ENCODE measurements at regions not wholly inside any gene's neighbourhood (a gene's known extent, or its start where the extent isn't known, plus 50 kb on each side); places are given as distances from the start of the nearest gene placed in this dataset.
A peak's percentile ranks its signal among the peaks of the same experiment; 100 is the strongest.

- H3K27me3 ChIP-seq (replicated peaks in 1 of 4; ENCODE audit: control insufficient read depth in 3 of 4, extremely low read depth in 1 of 4, insufficient read depth in 3 of 4, low read length in 3 of 4), result no peaks in the 10 kb centered on the region
- no peak overlapping the region for H4K8ac ChIP-seq (ENCODE audit: extremely low read depth, insufficient read depth, low read length)
- H3K9ac ChIP-seq (replicated peaks in 1 of 4; ENCODE audit: extremely low read depth in 1 of 4, low read depth in 3 of 4, low read length in 3 of 4), result no peak overlapping the region
- H3K4me2 ChIP-seq (ENCODE audit: insufficient read depth in 1 of 2, low read depth in 2 of 2, low read length in 2 of 2), result no peak overlapping the region
- no peak overlapping the region for H2BK20ac ChIP-seq (ENCODE audit: low read length)
- CTCF ChIA-PET (ENCODE audit: partially characterized antibody), result interaction anchor here (1.1 to 1.4 kb wide), 4 partner anchors 150 to 349 kb away, joined by 4 to 5 read pairs (median 4); no protein-coding TSS in a partner anchor
- POLR2A ChIA-PET (ENCODE audit: partially characterized antibody), result no interaction called here
- no peak overlapping the region for H2AFZ ChIP-seq (ENCODE audit: low read length)
- no peak overlapping the region for H4K5ac ChIP-seq (ENCODE audit: insufficient read length, low read depth, low read length)
- no peak overlapping the region for H3K14ac ChIP-seq (ENCODE audit: insufficient read length)
- no peak overlapping the region for H3K4ac ChIP-seq (replicated peaks; ENCODE audit: insufficient read length, low read depth, low read length)
- H3K79me2 ChIP-seq (ENCODE audit: control insufficient read depth in 1 of 2, insufficient read depth in 2 of 2, low read length in 2 of 2), result no peaks in the 10 kb centered on the region
- H2BK120ac ChIP-seq (replicated peaks; ENCODE audit: low read depth, low read length), result no peak overlapping the region
- no peak overlapping the region for H3K18ac ChIP-seq (ENCODE audit: extremely low read depth, low read length)
- no peak overlapping the region for H3K23ac ChIP-seq (ENCODE audit: insufficient read length)
- no CpG with 5 or more reads among the region's 3 CpGs for WGBS, 2 experiments (ENCODE audit: extremely low coverage in 1 of 2, insufficient coverage in 1 of 2, insufficient read length in 1 of 2, insufficient replicate concordance in 2 of 2, low coverage in 1 of 2, low lambda C conversion rate in 2 of 2, missing lambda C conversion rate in 1 of 2)
- H3K23me2 ChIP-seq (ENCODE audit: low read depth, low read length), result no peaks in the 10 kb centered on the region
- H3K9me3 ChIP-seq (ENCODE audit: insufficient read depth in 2 of 2, low read depth in 1 of 2, low read length in 1 of 2), result no peaks in the 10 kb centered on the region
- H3K4me1 ChIP-seq (replicated peaks in 1 of 4; ENCODE audit: control insufficient read depth in 3 of 4, insufficient read depth in 4 of 4, low read length in 3 of 4), result no peaks in the 10 kb centered on the region
- no peak overlapping the region for H2BK5ac ChIP-seq (ENCODE audit: low read depth, low read length)
- H3K27ac ChIP-seq (ENCODE audit: low read depth, low read length), result no peak overlapping the region
- H4K20me1 ChIP-seq (replicated peaks in 1 of 2; ENCODE audit: control insufficient read depth in 1 of 2, insufficient read depth in 2 of 2, low read length in 2 of 2), result no peaks in the 10 kb centered on the region
- no peak overlapping the region for H2AK5ac ChIP-seq (ENCODE audit: low read depth, low read length)
- no peak overlapping the region for H3K4me3 ChIP-seq (ENCODE audit: extremely low read depth in 1 of 4, insufficient read depth in 2 of 4, low read depth in 3 of 4, low read length in 4 of 4)
- H3K36me3 ChIP-seq (ENCODE audit: control insufficient read depth in 2 of 4, insufficient read depth in 4 of 4, low read length in 3 of 4), result no peaks in the 10 kb centered on the region
- no peak for DNase-seq (ENCODE audit: low read depth in 1 of 2, low spot score in 2 of 2)
- no peak overlapping the region for H4K91ac ChIP-seq (replicated peaks; ENCODE audit: insufficient read length, low read length)
- TF ChIP-seq BCL11A (IDR thresholded peaks at IDR 0.05; ENCODE audit: low read depth in 2 of 2, low read length in 2 of 2) (no peak), TBP (IDR thresholded peaks at IDR 0.05; ENCODE audit: low read depth, low read length) (no peak), RAD21 (IDR thresholded peaks at IDR 0.05 in 1 of 2, conservative IDR thresholded peaks at IDR 0.05 in 1 of 2; ENCODE audit: low read depth in 2 of 2, low read length in 2 of 2) (peak; percentile 72 to 86), CEBPB (IDR thresholded peaks at IDR 0.05; ENCODE audit: low read depth, low read length) (peak; percentile 86)
- TF ChIP-seq, protein P1, sequence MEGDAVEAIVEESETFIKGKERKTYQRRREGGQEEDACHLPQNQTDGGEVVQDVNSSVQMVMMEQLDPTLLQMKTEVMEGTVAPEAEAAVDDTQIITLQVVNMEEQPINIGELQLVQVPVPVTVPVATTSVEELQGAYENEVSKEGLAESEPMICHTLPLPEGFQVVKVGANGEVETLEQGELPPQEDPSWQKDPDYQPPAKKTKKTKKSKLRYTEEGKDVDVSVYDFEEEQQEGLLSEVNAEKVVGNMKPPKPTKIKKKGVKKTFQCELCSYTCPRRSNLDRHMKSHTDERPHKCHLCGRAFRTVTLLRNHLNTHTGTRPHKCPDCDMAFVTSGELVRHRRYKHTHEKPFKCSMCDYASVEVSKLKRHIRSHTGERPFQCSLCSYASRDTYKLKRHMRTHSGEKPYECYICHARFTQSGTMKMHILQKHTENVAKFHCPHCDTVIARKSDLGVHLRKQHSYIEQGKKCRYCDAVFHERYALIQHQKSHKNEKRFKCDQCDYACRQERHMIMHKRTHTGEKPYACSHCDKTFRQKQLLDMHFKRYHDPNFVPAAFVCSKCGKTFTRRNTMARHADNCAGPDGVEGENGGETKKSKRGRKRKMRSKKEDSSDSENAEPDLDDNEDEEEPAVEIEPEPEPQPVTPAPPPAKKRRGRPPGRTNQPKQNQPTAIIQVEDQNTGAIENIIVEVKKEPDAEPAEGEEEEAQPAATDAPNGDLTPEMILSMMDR (IDR thresholded peaks at IDR 0.05; ENCODE audit: control extremely low read depth in 1 of 3, insufficient read depth in 1 of 3, low read depth in 1 of 3, low read length in 3 of 3), result peak; percentile 54 to 56 (median 55)
- H2BK12ac ChIP-seq (ENCODE audit: low read depth, low read length), result no peak overlapping the region
- H3K56ac ChIP-seq (replicated peaks; ENCODE audit: insufficient read length, low read depth, low read length), result no peak overlapping the region
- FAIRE-seq, result peak; percentile 95
- no peaks in the 10 kb centered on the region for H3K79me1 ChIP-seq (ENCODE audit: low read depth, low read length)
- H2BK15ac ChIP-seq (ENCODE audit: low read length), result no peak overlapping the region
Observed at GRCh38 chrX:112368371-112368770, 285.8 kb upstream of the TRPC5 start.
